ENCODE measurements at regions not wholly inside any gene's neighbourhood (a gene's known extent, or its start where the extent isn't known, plus 50 kb on each side); places are given as distances from the start of the nearest gene placed in this dataset.

GRCh38 chr16:87176735-87177134, 140.5 kb downstream of the C16orf95 start:
- Histone ChIP-seq H3K9me3 (ENCODE audit: control insufficient read depth, insufficient read depth, low read depth, low read length) (no peaks in the 10 kb centered on the region), H3K36me3 (ENCODE audit: control insufficient read depth in 2 of 2, insufficient read depth in 1 of 2, low read length in 2 of 2) (no peaks in the 10 kb centered on the region), H3K27ac (ENCODE audit: extremely low read depth, low read depth, low read length) (no peak overlapping the region), H3K4me1 (ENCODE audit: control insufficient read depth, insufficient read depth, low read length) (no peaks in the 10 kb centered on the region), H3K4me3 (ENCODE audit: low read depth, low read length) (no peak overlapping the region)
- ChIA-PET CTCF (no interaction called here), POLR2A (no interaction called here)
- TF ChIP-seq ZBTB6 (tag by site-specific recombination; IDR thresholded peaks at IDR 0.05) (no peak), SCRT1 (tag by site-specific recombination; IDR thresholded peaks at IDR 0.05; ENCODE audit: borderline replicate concordance) (no peak), ZBTB11 (tag by site-specific recombination; conservative IDR thresholded peaks at IDR 0.05; ENCODE audit: low read depth) (no peak), ZEB2 (tag by site-specific recombination; IDR thresholded peaks at IDR 0.05) (no peak), ZNF580 (tag by site-specific recombination; IDR thresholded peaks at IDR 0.05) (no peak), ZNF704 (tag by site-specific recombination; IDR thresholded peaks at IDR 0.05) (no peak), ZNF555 (tag by site-specific recombination; conservative IDR thresholded peaks at IDR 0.05) (no peak), ZFHX2 (tag by site-specific recombination; conservative IDR thresholded peaks at IDR 0.05) (no peak), ZNF292 (tag by site-specific recombination; IDR thresholded peaks at IDR 0.05; ENCODE audit: borderline replicate concordance, low read depth) (no peak), ZNF266 (tag by site-specific recombination; IDR thresholded peaks at IDR 0.05; ENCODE audit: low read depth) (no peak)

GRCh38 chr16:87177673-87178072, 139.5 kb downstream of the C16orf95 start:
- H3K27ac ChIP-seq (ENCODE audit: extremely low read depth, low read depth, low read length): no peak overlapping the region
- no peaks in the 10 kb centered on the region for H3K36me3 ChIP-seq (ENCODE audit: control insufficient read depth in 2 of 2, insufficient read depth in 1 of 2, low read length in 2 of 2)
- no peak overlapping the region for H3K4me3 ChIP-seq (ENCODE audit: low read depth, low read length)
- H3K9me3 ChIP-seq (ENCODE audit: control insufficient read depth, insufficient read depth, low read depth, low read length): no peaks in the 10 kb centered on the region
- no peaks in the 10 kb centered on the region for H3K4me1 ChIP-seq (ENCODE audit: control insufficient read depth, insufficient read depth, low read length)
- ChIA-PET POLR2A (no interaction called here), CTCF (interaction anchor here (0.5 kb wide), 1 partner anchor 585 kb away, joined by 3 read pairs; no protein-coding TSS in a partner anchor)
- TF ChIP-seq ZSCAN16 (tag by site-specific recombination; IDR thresholded peaks at IDR 0.05) (no peak), ZNF629 (tag by site-specific recombination; IDR thresholded peaks at IDR 0.05) (no peak), ZNF529 (tag by site-specific recombination; IDR thresholded peaks at IDR 0.05; ENCODE audit: insufficient replicate concordance) (no peak)

GRCh38 chr16:87178177-87178863, 138.9 kb downstream of the C16orf95 start:
- H3K9me3 ChIP-seq (ENCODE audit: control insufficient read depth, insufficient read depth, low read depth, low read length): no peaks in the 10 kb centered on the region
- TF ChIP-seq ZNF704 (tag by site-specific recombination; IDR thresholded peaks at IDR 0.05) (no peak), ZNF416 (tag by site-specific recombination; IDR thresholded peaks at IDR 0.05) (no peak), ZNF169 (tag by site-specific recombination; IDR thresholded peaks at IDR 0.05) (peak; percentile 98), WT1 (tag by site-specific recombination; IDR thresholded peaks at IDR 0.05) (no peak), ZNF366 (tag by site-specific recombination; conservative IDR thresholded peaks at IDR 0.05) (peak; percentile 67), ZNF398 (tag by site-specific recombination; IDR thresholded peaks at IDR 0.05) (peak; percentile 64), ZSCAN23 (tag by site-specific recombination; IDR thresholded peaks at IDR 0.05) (no peak), ZNF596 (tag by site-specific recombination; IDR thresholded peaks at IDR 0.05) (peak; percentile 81), ZNF155 (tag by site-specific recombination; IDR thresholded peaks at IDR 0.05) (no peak), ZNF501 (tag by site-specific recombination; IDR thresholded peaks at IDR 0.05) (no peak), PRDM1 (tag by site-specific recombination; IDR thresholded peaks at IDR 0.05) (peak; percentile 98)
- H3K4me1 ChIP-seq (ENCODE audit: control insufficient read depth, insufficient read depth, low read length): no peaks in the 10 kb centered on the region
- no peaks in the 10 kb centered on the region for H3K36me3 ChIP-seq (ENCODE audit: control insufficient read depth in 2 of 2, insufficient read depth in 1 of 2, low read length in 2 of 2)
- CTCF ChIA-PET: interaction anchor here (0.5 to 0.6 kb wide), 2 partner anchors 100 to 204 kb away, joined by 3 read pairs; no protein-coding TSS in a partner anchor
- no peak overlapping the region for H3K27ac ChIP-seq (ENCODE audit: extremely low read depth, low read depth, low read length)
- POLR2A ChIA-PET: no interaction called here
- H3K4me3 ChIP-seq (ENCODE audit: low read depth, low read length): no peak overlapping the region
